DND-41 (cell line): ENCODE measurements at regions not wholly inside any gene's neighbourhood (a gene's known extent, or its start where the extent isn't known, plus 50 kb on each side); places are given as distances from the start of the nearest gene placed in this dataset.

ENCODE experiments used
- EZH2 ChIP-seq: IDR thresholded peaks from 3 replicates; pipeline ENCODE4 v1.6.1; 2012; ENCODE audit warnings: borderline replicate concordance, low read depth, mild to moderate bottlenecking, moderate library complexity, low read length, inconsistent platforms; ENCODE audit not compliant: severe bottlenecking
- TF ChIP-seq, protein P1 (sequence below): IDR thresholded peaks from 2 replicates; pipeline ENCODE4 v1.5.1; 2012; ENCODE audit warnings: borderline replicate concordance, low read length, moderate library complexity, mild to moderate bottlenecking; ENCODE audit not compliant: poor library complexity, severe bottlenecking; ENCODE audit errors: extremely low read depth

DNA sequence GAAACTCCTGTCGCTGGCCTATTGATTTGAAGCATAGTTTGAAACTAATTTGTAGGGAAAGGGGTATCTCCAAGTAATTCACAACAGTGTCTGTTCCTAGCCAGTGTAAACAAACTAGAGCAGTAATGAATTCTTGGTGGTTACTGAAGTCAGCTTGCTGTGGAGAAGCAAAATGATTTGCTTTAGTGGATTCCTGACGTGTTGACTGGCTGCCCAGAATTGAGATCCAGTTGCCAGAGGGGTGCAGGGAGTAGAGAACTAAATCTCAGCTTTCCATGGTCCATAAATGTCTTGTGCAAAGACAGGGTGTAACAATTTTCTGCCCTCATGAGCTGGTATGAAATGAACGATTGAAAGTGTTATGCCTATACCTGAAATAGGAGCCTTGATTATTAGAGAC is 382.5 kb upstream of the KIRREL3 start:
- no peak for TF ChIP-seq EZH2
- TF ChIP-seq, protein P1, sequence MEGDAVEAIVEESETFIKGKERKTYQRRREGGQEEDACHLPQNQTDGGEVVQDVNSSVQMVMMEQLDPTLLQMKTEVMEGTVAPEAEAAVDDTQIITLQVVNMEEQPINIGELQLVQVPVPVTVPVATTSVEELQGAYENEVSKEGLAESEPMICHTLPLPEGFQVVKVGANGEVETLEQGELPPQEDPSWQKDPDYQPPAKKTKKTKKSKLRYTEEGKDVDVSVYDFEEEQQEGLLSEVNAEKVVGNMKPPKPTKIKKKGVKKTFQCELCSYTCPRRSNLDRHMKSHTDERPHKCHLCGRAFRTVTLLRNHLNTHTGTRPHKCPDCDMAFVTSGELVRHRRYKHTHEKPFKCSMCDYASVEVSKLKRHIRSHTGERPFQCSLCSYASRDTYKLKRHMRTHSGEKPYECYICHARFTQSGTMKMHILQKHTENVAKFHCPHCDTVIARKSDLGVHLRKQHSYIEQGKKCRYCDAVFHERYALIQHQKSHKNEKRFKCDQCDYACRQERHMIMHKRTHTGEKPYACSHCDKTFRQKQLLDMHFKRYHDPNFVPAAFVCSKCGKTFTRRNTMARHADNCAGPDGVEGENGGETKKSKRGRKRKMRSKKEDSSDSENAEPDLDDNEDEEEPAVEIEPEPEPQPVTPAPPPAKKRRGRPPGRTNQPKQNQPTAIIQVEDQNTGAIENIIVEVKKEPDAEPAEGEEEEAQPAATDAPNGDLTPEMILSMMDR: no peak
